Aorta (tissue), 5 donors: ENCODE measurements at regions not wholly inside any gene's neighbourhood (a gene's known extent, or its start where the extent isn't known, plus 50 kb on each side); places are given as distances from the start of the nearest gene placed in this dataset.

ENCODE experiments used
- ATAC-seq: fragments of 200-7000 bp; cut with Tn5 transposase; one replicate; pipeline ENCODE4 v1.9.1; 2022; ENCODE audit warnings: moderate library complexity; ENCODE audit not compliant: low FRiP score
- DNase-seq, 2 donors: peaks; one replicate each; pipeline ENCODE4 v3.0.0-alpha.2; 2020
- H3K27ac ChIP-seq, 2 donors: one replicate each; pipeline ENCODE4 v1.5.1; 2013; ENCODE audit warnings: low read length in 2 of 2, mild to moderate bottlenecking in 2 of 2, moderate library complexity in 2 of 2, control low read depth in 1 of 2, inconsistent platforms in 1 of 2, low read depth in 1 of 2
- H3K27me3 ChIP-seq, 2 donors: one replicate each; pipeline ENCODE4 v1.6.1; 2013; ENCODE audit warnings: control low read depth in 1 of 2, low read length in 1 of 2, mild to moderate bottlenecking in 1 of 2, moderate library complexity in 1 of 2; ENCODE audit not compliant: insufficient read depth in 2 of 2, control insufficient read depth in 1 of 2
- H3K36me3 ChIP-seq, 2 donors: one replicate each; pipeline ENCODE4 v1.6.1; 2013; ENCODE audit warnings: control low read depth in 1 of 2, low read length in 1 of 2, mild to moderate bottlenecking in 1 of 2; ENCODE audit not compliant: insufficient read depth in 2 of 2, control insufficient read depth in 1 of 2
- H3K4me1 ChIP-seq, 2 donors: one replicate each; pipeline ENCODE4 v1.6.1; 2013; ENCODE audit warnings: low read length in 2 of 2, control low read depth in 1 of 2, mild to moderate bottlenecking in 1 of 2, moderate library complexity in 1 of 2; ENCODE audit not compliant: insufficient read depth in 2 of 2, control insufficient read depth in 1 of 2
- H3K4me3 ChIP-seq, 2 donors: one replicate each; pipeline ENCODE4 v1.5.1; 2013; ENCODE audit warnings: low read length in 2 of 2, control low read depth in 1 of 2, mild to moderate bottlenecking in 1 of 2
- H3K9me3 ChIP-seq: one replicate; pipeline ENCODE4 v1.6.1; 2013; ENCODE audit warnings: mild to moderate bottlenecking, low read length; ENCODE audit not compliant: control insufficient read depth
- WGBS, 2 donors: extraction: QIAGEN DNeasy Blood & Tissue Kit; methylation state at CpG; one replicate each; pipeline ENCODE4 v1.1.7; 2013; 5-methylcytosine and 5-hydroxymethylcytosine counted together
- intact Hi-C, 2 donors: fragments of 100-400 bp; cut with DNase I; formaldehyde crosslinking; loops; one replicate each; pipeline versions ENCODE4 v1.14.2 to v1.15.0; 2022
- donor health status: healthy with polysubstance abuse.
- donor health status: Bipolar disorder and iron deficiency.
- donor health status: DM: no; HTN: no; CAD: no.
- donor health status: DM: no; HTN: no; CAD: no.
- donor health status: DM: yes; HTN: yes; CAD: no.

DNA sequence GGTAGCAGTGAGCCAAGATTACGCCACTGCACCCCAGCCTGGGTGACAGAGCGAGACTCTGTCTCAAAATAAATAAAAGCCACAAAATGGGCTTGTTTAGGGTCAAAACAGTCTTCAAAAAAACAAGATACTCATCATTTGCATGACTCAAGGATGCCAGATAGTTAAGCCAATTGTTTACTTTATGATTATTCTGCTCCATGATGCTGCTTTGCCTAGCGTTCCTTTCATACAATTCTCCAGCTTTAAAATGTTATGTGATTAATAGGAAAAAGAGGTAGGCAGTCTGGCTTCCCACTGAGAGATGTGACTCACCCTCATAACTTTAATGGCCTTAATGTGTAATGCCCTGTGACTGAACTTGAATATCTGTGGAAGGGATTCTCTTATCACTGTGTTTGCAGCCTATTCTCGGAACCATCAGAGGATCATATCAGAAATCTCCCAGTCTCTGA, 364.6 kb upstream of the TRPC7 start:
- no peaks in the 10 kb centered on the region for H3K9me3 ChIP-seq

GRCh38 chr5:136726506-136726905, 361.2 kb upstream of the TRPC7 start:
- 69 to 75% methylated on average over 2 of the region's 2 CpGs for WGBS, 2 donors
- no peak for ATAC-seq

More for the DNA sequence above, 364.6 kb upstream of the TRPC7 start:
- no peak overlapping the region for H3K27ac ChIP-seq
- ATAC-seq (no peak), DNase-seq (no peak)
- no peak overlapping the region for H3K4me3 ChIP-seq
- intact Hi-C loops: no loop called here
- no peaks in the 10 kb centered on the region for H3K4me1 ChIP-seq
- H3K27me3 ChIP-seq: no peaks in the 10 kb centered on the region
- H3K36me3 ChIP-seq: no peaks in the 10 kb centered on the region
- WGBS, 2 donors: 45 to 47% methylated on average over 4 of the region's 4 CpGs

DNA sequence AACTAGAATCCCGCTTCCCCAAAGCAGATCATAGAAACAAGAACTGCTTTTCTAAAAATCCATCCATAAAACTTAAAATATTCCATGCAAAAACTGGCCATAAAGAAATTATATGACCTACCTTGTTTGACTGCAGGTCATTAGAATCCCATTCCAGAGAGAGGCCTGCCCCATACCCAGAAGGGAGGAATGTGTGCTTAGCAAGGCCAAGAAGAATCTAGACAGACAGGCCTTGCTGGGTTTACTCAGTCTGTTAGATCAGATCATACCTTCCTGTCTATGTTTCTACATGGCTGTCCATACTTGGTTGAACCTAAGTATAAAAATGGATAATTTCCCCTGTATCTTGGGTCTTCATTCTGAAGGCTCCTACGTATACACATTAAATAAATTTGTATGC, 358.8 kb upstream of the TRPC7 start:
- no peaks in the 10 kb centered on the region for H3K36me3 ChIP-seq
- no peak overlapping the region for H3K4me3 ChIP-seq
- 93 to 94% methylated on average over 2 of the region's 2 CpGs for WGBS, 2 donors
- no peaks in the 10 kb centered on the region for H3K4me1 ChIP-seq
- H3K9me3 ChIP-seq: peaks cover 1% of the 10 kb centered on the region
- no peaks in the 10 kb centered on the region for H3K27me3 ChIP-seq
- intact Hi-C loops: no loop called here
- DNase-seq (no peak), ATAC-seq (no peak)
- no peak overlapping the region for H3K27ac ChIP-seq

More at GRCh38 chr5:136726506-136726905, 361.2 kb upstream of the TRPC7 start:
- DNase-seq: no peak
- Histone ChIP-seq H3K27ac (no peak overlapping the region), H3K4me1 (no peaks in the 10 kb centered on the region), H3K9me3 (no peaks in the 10 kb centered on the region), H3K4me3 (no peak overlapping the region), H3K27me3 (no peaks in the 10 kb centered on the region), H3K36me3 (no peaks in the 10 kb centered on the region)
- intact Hi-C loops: no loop called here

- no peaks in the 10 kb centered on the region for H3K36me3 ChIP-seq
- ATAC-seq (no peak), DNase-seq (no peak)
- intact Hi-C loops: no loop called here
- H3K4me3 ChIP-seq: no peak overlapping the region
- no peak overlapping the region for H3K27ac ChIP-seq
- no peaks in the 10 kb centered on the region for H3K4me1 ChIP-seq
- WGBS, 2 donors: 82 to 84% methylated on average over 1 of the region's 1 CpG
- no peaks in the 10 kb centered on the region for H3K27me3 ChIP-seq
- H3K9me3 ChIP-seq: peaks cover 1% of the 10 kb centered on the region
These were observed 357.2 kb upstream of the TRPC7 start for GRCh38 chr5:136722581-136722980.

GRCh38 chr5:136722086-136722485, 356.7 kb upstream of the TRPC7 start:
- intact Hi-C loops: no loop called here
- no peaks in the 10 kb centered on the region for H3K36me3 ChIP-seq
- no peak overlapping the region for H3K27ac ChIP-seq
- H3K9me3 ChIP-seq: peaks cover 1% of the 10 kb centered on the region
- no peaks in the 10 kb centered on the region for H3K4me1 ChIP-seq
- ATAC-seq: no peak
- WGBS, 2 donors: 70 to 80% methylated on average over 4 of the region's 4 CpGs
- H3K4me3 ChIP-seq: no peak overlapping the region
- no peak for DNase-seq
- H3K27me3 ChIP-seq: no peaks in the 10 kb centered on the region

DNA sequence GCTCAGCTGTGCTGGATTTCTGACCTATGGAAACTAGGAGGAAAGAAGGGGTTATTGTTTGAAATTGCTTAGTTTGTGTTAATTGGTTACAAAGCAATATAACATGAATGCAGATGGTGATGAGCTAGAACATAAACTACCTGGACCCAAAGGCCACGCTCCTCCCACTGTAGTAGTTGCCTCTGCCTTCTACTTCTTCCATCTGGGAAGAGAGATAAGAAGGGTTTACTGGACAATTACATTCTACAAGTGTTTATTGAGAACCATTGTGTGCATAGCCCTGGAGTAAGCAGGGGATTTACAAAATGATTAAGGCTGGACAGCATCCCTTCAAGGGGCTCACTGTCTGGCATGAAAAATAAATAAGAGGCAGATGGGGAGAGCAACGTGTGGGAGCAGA, 355.3 kb upstream of the TRPC7 start:
- WGBS, 2 donors: 63 to 65% methylated on average over 2 of the region's 2 CpGs
- Histone ChIP-seq H3K36me3 (no peaks in the 10 kb centered on the region), H3K9me3 (peaks cover 1% of the 10 kb centered on the region), H3K4me1 (no peaks in the 10 kb centered on the region), H3K27me3 (no peaks in the 10 kb centered on the region), H3K27ac (no peak overlapping the region), H3K4me3 (no peak overlapping the region)
- ATAC-seq: no peak
- no peak for DNase-seq
- intact Hi-C loops: no loop called here

DNA sequence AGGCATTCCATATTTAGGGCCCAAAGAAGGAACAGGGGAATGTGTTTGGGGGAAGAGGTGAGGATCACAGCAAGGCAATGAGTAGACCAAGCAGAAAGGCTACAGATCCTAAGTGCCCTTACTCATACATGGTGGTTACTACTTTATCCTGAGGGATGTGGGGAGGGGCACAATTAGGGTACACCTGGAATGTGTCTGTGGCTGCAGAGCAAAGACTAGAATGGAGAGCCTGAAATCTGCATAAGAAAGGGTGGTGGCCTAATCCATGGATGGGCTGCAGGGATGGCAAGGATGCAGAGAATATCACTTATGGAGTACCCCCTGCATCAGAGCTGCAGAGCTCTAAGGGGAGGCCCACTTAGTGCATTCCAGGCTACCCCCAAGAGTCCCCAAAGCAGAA, 352.6 kb upstream of the TRPC7 start:
- no peaks in the 10 kb centered on the region for H3K4me1 ChIP-seq
- intact Hi-C loops: no loop called here
- H3K9me3 ChIP-seq: peaks cover 1% of the 10 kb centered on the region
- H3K27me3 ChIP-seq: no peaks in the 10 kb centered on the region
- DNase-seq: no peak
- H3K27ac ChIP-seq: no peak overlapping the region
- no peaks in the 10 kb centered on the region for H3K36me3 ChIP-seq
- no peak overlapping the region for H3K4me3 ChIP-seq
- no peak for ATAC-seq

- DNase-seq: no peak
- ATAC-seq: no peak
- Histone ChIP-seq H3K27ac (no peak overlapping the region), H3K9me3 (no peaks in the 10 kb centered on the region), H3K4me3 (no peak overlapping the region), H3K4me1 (no peaks in the 10 kb centered on the region), H3K36me3 (no peaks in the 10 kb centered on the region), H3K27me3 (no peaks in the 10 kb centered on the region)
- whole genome bisulfite sequencing, 2 donors: 85 to 100% methylated on average over 1 of the region's 1 CpG
- intact Hi-C loops: no loop called here
These were observed 348.9 kb upstream of the TRPC7 start for GRCh38 chr5:136714286-136714685.

GRCh38 chr5:136712628-136713027, 347.3 kb upstream of the TRPC7 start:
- ATAC-seq (no peak), DNase-seq (no peak)
- H3K4me1 ChIP-seq: no peaks in the 10 kb centered on the region
- no peaks in the 10 kb centered on the region for H3K9me3 ChIP-seq
- intact Hi-C loops: no loop called here
- H3K36me3 ChIP-seq: no peaks in the 10 kb centered on the region
- no peak overlapping the region for H3K27ac ChIP-seq
- no peak overlapping the region for H3K4me3 ChIP-seq
- no peaks in the 10 kb centered on the region for H3K27me3 ChIP-seq
